Smooth muscle cell of the brain vasculature (primary cell): ENCODE measurements at regions not wholly inside any gene's neighbourhood (a gene's known extent, or its start where the extent isn't known, plus 50 kb on each side); places are given as distances from the start of the nearest gene placed in this dataset.
"Not testable (repeated sequence)": the region's sequence is repeated elsewhere in the genome, so short reads cannot be mapped to it uniquely, and the experiment has no call there.

Experiments
- DNase-seq: peaks from one replicate; pipeline ENCODE4 v3.0.0-alpha.2; 2012; ENCODE audit warnings: low read depth, low spot score

GRCh38 chr10:118948786-118949185, 80.7 kb upstream of the NANOS1 start:
- no peak for DNase-seq

- DNase-seq: no peak
These were observed 79.3 kb upstream of the NANOS1 start for GRCh38 chr10:118950190-118950680.

DNA sequence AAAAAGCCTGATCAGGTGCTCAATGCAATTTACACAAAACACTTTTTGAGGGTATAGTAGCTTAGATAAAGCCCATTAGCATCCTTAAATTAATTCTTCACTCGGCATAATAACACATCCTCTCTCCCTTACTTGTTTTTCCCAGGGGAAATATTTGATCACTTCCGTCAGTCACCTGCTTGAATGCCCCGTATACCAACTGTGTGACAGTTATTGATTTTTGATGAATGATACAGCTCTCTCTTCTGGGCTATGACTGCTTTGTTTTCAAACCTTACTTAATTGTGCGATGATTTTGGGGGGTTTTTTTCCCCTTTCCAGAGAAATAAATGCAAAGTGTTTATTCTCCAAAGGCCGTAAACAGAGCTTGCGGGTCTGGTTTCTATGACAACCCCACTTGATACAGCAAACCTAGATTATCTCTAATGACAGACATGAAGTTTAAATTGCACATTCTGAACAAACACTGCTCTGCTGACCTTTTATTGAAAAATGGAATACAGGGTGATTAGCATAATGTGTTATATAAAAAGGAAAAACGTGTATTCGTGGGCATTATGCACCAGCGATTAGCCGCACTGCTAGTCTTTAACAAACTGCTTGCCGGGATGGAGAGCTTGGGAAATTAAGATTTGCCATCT, 78.4 kb upstream of the NANOS1 start:
- no peak for DNase-seq

- no peak for DNase-seq
These were observed 76.8 kb upstream of the NANOS1 start for GRCh38 chr10:118952493-118953295.

DNA sequence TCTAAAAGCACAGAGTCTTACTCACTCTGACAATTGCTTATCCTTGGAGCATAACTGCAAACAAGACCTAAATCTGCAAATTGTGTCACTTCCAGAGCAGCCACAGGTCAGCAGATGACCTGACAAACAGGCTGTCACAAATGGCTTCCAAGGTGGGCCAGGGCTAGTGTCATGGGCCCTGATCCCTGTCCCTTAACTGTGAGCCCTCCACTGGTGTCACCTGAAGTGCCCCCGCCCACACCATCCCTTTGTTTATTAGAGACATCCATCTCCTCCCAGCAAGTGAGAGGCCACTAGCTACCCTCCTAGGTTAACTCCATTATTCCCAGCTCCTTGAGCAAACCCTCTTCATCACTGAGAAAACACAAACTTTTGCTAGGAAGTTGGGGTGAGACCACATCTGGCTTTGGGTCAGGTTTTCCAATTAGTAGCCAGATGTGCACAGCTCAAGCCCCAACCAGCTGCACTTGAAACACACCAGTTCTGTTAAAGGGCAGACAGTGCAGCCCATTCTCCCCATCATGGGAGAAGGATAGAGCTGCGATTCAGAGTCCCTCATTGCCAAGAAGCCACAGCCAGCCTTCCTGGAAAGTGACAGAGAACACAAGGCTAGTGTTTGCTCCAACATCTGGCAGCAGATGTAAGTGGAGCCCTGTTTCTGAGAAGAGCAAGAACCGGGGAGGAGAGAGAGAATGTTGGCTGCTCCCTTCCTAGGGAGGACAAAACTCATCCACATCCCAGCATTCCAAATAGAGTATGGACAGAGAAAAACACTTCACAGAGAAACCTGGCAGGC, 75.7 kb upstream of the NANOS1 start:
- DNase-seq: no peak

- DNase-seq: no peak
These were observed 74.0 kb upstream of the NANOS1 start for GRCh38 chr10:118955531-118955930.

DNA sequence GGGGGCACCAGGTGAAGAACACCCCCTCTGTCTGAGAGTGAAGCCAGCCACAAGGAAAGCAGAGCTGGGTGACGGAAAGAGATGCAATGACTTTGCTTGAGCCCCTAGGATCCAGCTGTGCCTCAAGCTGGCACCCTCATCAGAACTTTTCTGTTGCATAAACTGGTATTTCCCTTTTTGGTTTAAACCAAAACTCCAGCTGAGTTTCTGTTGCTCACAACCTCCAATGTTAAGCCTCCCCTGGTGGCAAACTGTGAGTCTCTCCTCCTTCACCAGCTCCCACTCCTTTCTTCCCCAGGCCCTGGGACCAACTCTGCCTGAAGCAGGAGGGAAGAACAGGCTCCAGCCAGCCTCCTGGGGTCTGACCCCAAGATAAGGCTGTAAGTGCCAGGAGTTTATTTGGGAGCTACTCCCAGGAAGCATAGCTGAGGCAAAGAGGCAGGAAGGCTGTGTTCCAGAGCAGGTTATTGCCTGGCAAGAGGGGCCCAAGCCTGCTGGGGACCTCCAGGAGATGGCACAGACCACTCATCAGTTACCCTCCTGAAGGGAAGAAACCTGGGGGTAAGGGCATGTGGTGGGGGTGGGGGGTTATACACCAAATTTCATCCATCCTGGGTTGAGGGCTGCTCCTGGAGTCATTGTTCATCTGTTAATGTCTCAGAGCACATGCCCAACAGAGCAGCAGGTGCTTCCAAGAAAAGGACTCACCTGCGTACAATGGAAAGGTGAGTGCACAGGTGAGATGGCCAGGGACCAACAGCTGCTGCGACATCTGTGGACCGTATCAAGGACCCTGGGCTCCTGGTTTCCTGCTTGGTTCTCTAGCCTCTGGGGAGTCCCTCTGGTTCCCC, 73.3 kb upstream of the NANOS1 start:
- no peak for DNase-seq

DNA sequence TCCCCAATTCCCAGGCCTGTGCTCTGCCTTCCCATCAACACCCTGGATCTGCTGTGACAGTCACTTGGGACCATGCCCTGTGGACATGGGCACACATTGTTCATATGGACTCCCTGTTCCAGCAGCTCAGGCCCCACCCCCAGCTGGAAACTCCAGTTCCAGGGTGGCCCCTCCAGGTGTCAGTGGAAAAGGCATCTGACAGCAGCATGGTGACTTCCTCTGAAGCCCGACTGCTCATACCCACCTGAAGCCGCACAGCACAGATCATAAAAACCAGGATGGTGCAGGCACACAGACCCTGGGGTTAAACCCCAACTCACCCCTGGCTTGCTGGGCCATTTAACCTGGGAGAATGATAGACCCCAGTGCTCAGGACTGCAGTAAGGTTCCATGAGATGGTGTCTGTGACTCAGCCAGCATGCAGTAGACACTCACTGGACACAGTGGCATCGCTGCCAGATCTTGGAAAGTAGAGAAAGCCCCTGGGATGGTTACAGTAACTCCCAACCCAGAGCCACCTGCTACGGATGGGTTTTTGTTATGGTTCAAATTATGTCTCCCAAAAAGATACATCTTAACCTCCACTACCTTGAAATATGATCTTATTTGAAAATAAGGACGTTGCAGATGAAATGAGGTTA, 72.6 kb upstream of the NANOS1 start:
- DNase-seq: no peak

DNA sequence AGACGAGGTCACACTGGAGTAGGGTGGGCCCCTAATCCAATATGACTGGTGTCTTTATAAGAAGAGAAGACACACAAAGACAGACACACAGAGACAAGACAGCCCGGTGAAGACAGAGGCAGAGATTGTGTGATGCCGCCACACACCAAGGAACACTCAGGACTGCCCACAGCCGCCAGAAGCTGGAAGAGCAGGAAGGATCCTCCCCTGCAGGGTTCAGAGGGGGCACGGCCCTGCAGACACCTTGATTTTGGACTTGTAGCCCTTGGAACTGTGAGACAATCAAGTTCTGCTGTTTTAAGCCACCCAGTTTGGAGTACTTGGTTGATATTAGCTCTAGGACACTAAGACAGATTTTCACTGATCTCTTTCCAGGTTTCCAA, 72.1 kb upstream of the NANOS1 start:
- no peak for DNase-seq

DNA sequence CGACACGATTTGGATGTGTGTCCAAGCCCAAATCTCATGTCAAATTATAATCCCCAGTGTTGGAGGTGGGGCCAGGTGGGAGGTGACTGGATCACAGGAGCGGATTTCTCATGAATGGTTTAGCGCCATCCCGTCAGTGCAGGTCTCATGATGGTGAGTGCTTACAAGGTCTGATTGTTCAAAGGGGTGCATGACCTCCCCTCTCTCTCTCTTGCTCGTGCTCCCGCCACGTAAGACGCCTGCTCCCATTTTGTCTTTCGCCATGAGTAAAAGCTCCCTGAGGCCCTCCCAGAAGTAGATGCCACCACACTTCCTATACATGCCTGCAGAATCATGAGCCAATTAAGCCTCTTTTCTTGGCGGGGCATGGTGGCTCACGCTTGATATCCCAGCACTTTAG, 71.5 kb upstream of the NANOS1 start:
- no peak for DNase-seq

DNA sequence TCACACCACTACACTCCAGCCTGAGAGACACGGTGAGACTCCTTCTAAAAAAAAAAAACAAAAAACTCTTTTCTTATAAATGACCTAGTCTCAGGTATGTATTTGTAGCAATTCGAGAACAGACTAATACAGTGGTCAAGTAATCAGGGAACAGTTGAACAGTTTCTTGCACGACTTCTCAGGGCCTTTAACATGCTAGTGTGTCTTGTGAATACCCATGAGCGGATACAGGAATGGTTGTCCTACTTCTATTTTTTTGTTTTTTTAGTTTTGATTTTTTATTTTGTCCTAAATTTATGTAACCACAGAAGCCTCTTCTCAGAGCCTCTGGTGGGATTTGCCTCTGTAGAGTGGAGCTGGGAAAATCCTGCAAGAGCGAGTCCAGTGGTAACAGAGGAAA, 71.0 kb upstream of the NANOS1 start:
- no peak for DNase-seq

GRCh38 chr10:118958984-118959925, 70.3 kb upstream of the NANOS1 start:
- no peak for DNase-seq

DNA sequence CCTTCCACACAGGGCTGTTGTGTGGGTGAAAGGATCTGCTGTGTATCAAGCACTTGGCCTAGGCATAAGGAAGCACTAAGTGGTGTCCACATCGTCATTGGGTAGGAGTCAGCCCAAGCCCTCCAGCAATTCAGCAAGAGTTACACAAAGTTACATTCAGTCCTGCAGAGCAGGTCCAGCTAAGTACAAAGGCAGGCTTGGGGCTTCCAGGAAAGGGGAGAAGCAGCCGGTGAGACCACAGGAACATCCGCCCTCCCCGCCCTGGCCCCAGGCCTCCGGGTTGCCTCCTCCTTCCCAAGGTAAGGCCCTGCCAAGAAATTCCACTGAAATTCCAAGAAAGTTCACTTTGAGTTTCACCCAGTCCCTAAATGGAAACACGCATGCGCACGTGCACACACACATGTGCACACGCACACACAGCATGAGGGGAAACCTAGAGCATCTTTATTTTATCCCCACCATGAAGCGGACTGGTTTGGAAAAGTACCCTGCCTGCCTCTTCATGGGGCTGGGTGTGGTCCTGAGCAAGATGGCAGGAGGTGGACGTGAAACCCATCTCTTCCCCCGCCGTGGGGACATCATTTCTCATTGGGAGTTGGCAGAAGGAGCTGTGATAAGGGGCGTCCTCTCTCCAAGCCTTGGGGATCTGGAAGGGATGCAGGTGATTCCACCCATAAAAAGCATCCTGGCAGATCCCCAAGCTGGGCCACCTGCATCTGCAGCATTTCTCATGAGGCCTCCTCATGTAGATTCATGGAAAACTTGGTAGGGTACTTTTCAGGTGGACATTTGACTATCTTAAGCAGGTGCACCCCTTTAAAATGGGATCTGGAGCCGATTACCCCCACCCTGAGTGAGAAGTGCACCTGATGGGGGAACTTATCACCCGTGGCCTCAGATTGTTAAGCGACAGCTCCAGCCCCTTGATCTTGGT, 69.1 kb upstream of the NANOS1 start:
- no peak for DNase-seq

GRCh38 chr10:118961436-118961835, 68.1 kb upstream of the NANOS1 start:
- no peak for DNase-seq

DNA sequence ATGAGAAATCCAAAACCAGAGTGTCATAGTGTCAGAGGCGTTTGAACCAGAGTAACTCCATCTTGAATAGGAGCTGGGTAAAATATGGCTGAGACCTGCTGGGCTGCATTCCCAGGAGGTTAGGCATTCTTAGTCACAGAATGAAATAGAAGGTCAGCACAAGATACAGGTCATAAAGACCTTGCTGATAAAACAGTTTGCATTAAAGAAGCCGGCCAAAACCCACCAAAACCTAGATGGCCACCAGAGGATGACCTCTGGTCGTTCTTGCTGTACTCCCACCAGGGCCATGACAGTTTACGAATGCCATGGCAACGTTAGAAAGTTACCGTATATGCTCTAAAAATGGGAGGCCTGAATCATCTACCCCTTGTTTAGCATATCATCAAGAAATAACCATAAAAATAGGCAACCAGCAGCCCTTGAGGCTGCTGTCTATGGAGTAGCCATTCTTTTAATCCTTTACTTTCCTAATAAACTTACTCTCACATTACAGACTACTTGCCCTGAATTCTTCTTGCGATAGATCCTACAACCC, 67.1 kb upstream of the NANOS1 start:
- not testable (repeated sequence) for DNase-seq

DNA sequence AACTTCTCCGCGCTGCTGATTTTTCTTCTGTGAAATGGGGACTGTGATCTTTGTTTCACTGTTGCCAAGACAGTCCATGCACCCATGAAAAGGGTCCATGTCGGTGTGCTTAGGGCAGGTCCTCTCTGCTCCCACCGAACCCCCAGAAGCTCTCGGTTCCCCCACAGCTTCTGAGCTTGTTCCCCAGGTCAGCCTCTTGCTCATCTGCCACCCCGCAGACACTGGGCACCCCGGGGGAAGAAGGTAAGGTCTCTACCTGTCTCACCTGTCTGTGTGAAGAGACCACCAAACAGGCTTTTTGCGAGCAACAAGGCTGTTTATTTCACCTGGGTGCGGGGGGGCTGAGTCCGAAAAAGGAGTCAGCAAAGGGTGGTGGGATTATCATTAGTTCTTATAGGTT, 66.2 kb upstream of the NANOS1 start:
- no peak for DNase-seq

DNA sequence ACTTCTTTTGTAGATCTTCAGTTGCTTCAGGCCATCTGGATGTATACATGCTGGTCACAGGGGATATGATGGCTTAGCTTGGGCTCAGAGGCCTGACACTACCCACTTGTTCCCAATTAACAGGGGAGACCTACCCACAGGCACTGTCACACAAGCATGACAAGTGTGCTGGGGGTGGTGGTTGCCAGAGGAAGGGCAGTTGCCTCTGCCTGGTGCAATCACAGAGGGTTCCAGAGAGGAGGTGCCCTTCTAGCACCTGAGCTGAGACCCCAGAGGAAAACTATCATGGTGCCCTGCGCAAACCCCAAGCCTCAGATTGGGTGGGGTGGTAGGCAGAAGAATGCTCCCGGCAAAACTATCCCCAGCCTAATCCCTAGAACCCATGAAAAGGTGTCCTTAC, 65.6 kb upstream of the NANOS1 start:
- no peak for DNase-seq

GRCh38 chr10:118964476-118964875, 65.0 kb upstream of the NANOS1 start:
- DNase-seq: not testable (repeated sequence)
